GM19193 (cell line): ENCODE measurements at regions not wholly inside any gene's neighbourhood (a gene's known extent, or its start where the extent isn't known, plus 50 kb on each side); places are given as distances from the start of the nearest gene placed in this dataset.

Experiments
- POLR2A ChIP-seq: IDR thresholded peaks from 4 replicates; pipeline ENCODE4 v1.6.1; 2011; ENCODE audit not compliant: insufficient read depth, insufficient read length; ENCODE audit errors: extremely low read depth

DNA sequence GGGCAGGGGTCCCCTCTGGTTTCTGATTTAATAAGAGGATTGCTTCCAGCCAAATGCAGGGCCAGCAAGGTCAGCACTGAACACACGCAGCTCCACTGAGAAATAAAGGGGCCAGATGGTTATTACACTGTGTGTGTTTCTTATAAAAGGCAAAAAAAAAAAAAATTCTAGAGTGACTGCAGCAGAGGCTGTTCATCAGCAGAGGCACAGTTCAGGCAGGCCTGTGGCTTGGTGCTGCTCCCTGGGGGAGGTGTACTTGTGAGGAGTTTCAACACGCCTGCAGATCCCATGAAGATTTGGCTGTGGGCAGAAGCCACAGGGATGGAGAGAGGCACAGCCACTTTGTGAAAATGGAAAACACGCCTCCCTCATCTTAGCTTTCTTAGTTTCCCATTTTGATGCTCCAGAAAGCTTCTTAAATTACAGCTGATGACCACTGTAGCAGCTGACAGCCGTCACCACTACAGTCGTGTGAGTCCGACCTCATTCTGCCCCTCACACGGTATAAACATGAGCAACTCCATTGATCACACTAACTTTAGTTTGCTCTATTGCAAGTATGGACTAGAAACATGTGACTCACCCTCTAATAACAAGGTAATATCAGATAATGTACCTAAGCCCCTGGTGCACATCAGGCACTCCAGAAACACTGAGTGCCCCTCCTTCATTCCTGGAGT is 726.5 kb upstream of the RAB6C start:
- no peak for TF ChIP-seq POLR2A

- no peak for TF ChIP-seq POLR2A
These were observed 726.0 kb upstream of the RAB6C start for GRCh38 chr2:129253461-129253812.

- TF ChIP-seq POLR2A, result no peak
These were observed 724.7 kb upstream of the RAB6C start for GRCh38 chr2:129254718-129255117.

GRCh38 chr2:129255610-129256313 is 723.7 kb upstream of the RAB6C start:
- no peak for TF ChIP-seq POLR2A

DNA sequence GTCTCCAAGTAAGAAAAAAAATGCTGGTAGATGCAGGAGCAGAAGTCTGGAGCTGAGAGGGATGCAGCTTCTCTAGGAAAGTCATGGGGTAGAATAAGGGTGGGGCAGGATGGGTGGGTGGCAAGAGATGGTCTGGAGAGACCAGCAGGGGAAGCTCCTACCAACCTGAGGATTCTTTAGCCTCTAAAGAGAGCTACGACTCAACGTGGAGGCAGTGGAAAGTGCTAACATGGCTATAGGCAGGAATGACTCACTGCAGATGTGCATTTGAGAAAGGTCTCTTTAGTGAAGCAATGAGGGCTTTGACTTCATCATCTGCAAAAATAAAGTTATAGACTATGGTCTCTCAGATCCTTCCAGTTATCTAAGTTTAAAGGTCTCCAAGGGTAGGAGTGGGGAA is 722.8 kb upstream of the RAB6C start:
- TF ChIP-seq POLR2A, result no peak

DNA sequence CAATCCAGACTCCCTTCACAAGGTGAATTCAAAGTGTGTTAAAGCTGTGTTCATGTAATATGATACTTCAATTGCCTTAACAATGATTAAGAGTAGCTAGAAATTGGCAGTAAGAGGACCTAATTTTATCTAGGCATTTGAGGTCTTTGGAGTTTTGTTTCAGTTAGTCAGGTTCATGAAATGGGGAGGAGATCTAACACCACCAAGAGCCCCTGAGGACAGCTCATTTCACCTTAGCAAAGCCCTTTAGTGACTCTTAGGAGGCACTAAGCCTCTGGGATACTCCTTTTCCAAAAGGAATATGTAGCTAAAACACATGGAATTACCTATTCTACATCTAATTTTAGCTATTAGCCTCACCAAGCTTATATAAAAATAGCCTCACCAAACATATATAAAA is 716.5 kb upstream of the RAB6C start:
- TF ChIP-seq POLR2A, result no peak

DNA sequence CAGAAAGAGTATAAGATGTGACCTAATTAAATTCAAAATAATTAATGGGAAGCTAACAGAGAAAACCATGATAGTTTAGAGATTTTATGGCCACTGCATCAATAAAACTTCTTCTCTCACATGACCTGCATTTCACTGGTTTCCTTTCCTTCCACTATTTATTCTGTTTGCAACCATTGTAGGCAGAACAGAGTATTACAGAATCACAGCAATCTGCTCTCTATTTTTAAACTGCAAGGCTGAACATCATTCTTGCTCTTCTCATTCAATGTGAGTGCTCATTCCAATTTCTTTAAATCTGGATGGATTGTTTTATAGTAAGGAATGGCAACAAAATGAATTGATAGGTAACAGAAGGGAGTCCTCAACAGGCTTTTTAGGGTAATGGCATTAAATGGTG is 715.5 kb upstream of the RAB6C start:
- no peak for TF ChIP-seq POLR2A

- TF ChIP-seq POLR2A, result no peak
These were observed 711.9 kb upstream of the RAB6C start for GRCh38 chr2:129267559-129267958.

DNA sequence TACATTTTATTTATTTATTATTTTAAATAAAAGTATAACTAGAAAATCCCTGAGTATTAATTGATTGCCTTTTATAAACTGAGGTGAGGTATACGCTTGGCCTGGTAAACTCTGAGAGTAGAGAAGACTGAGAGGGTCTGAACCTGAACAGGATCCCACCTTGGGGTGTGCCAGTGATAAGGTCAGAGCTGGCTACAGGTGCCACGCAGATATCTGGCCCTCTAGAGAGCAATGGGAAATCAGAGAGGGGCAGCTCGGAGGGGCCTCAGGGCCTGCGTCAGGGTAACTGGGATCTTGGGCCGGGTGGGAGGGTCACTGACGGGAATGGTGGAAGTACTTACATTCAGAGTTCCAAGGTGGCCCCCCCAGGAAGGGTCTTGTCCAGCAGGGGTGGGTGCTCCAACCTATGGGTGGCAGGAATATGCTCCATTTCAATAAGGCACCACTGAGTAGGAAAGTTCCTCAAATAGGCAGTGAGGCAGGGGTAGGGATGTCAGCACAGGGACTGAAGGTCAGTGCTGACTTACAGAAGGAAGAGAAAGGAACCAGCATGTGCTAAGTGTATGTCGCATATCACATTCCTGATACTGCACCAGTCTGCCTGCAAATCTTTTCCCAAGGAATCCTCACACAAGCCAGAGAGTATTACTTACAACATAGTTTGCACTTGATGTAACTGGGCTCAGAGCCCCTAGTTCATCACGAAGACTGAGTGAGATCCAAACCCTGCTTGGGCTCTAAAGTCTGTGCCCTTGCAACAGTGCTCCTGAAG is 706.0 kb upstream of the RAB6C start:
- TF ChIP-seq POLR2A, result no peak

DNA sequence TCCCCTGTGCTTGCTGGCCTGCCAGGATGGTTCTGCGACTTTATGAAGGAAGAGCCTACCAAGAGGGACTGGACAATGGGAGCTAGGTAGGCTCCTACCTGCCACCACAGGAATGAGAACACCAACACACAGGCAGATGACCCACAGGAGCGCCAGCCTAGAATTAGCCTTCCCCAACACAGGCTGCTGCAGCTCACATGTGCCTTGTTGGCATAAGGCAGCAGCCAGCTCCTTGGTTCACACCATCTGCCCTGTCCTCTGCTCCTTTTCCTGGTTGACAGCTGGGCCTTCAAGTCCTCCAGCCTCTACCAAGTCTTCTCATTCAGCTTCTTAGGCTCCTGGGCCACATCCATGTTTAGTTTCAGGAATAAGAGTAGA is 705.4 kb upstream of the RAB6C start:
- TF ChIP-seq POLR2A, result no peak

GRCh38 chr2:129274918-129275317 is 704.5 kb upstream of the RAB6C start:
- TF ChIP-seq POLR2A, result no peak

GRCh38 chr2:129275706-129276105 is 703.8 kb upstream of the RAB6C start:
- TF ChIP-seq POLR2A, result no peak

GRCh38 chr2:129276978-129277584 is 702.4 kb upstream of the RAB6C start:
- no peak for TF ChIP-seq POLR2A

- no peak for TF ChIP-seq POLR2A
These were observed 701.9 kb upstream of the RAB6C start for GRCh38 chr2:129277585-129277981.

- no peak for TF ChIP-seq POLR2A
These were observed 697.5 kb upstream of the RAB6C start for GRCh38 chr2:129281791-129282530.

DNA sequence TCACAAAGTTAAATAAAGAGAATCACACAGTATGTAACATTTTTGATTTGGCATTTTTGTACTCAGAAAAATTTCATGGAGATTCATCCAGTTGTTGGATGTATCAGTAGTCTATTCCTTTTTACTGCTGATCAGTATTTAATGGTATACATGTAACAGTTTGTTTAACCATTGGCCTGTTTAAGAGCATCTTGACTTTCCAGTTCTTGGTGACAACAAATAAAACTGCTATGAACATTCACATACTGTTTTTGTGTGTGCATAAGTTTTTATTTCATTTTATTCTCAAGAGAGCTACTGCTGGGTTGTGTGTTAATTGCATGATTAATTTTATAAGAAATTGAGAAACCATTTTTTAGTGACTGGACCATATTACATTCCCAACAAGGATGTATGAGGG is 694.5 kb upstream of the RAB6C start:
- no peak for TF ChIP-seq POLR2A

GRCh38 chr2:129293326-129293725 is 686.1 kb upstream of the RAB6C start:
- no peak for TF ChIP-seq POLR2A
